Testis (tissue), 2 donors: ENCODE measurements at regions not wholly inside any gene's neighbourhood (a gene's known extent, or its start where the extent isn't known, plus 50 kb on each side); places are given as distances from the start of the nearest gene placed in this dataset.

Experiments
- POLR2A ChIP-seq: fragments of 450-650 bp; IDR thresholded peaks from one replicate; pipeline ENCODE4 v1.6.1; 2017; ENCODE audit warnings: antibody characterized with exemption, mild to moderate bottlenecking, moderate library complexity
- TF ChIP-seq, protein P1 (sequence below), 3 experiments: fragments of 450-650 bp in 2 of 3; fragments of 200-600 bp in 1 of 3; sonication (generic) in 1 of 3; IDR thresholded peaks; one replicate each; pipeline ENCODE4 v1.5.1; 2016 to 2019; ENCODE audit warnings: antibody characterized with exemption in 3 of 3, mild to moderate bottlenecking in 2 of 3, moderate library complexity in 1 of 3

- TF ChIP-seq, protein P1, sequence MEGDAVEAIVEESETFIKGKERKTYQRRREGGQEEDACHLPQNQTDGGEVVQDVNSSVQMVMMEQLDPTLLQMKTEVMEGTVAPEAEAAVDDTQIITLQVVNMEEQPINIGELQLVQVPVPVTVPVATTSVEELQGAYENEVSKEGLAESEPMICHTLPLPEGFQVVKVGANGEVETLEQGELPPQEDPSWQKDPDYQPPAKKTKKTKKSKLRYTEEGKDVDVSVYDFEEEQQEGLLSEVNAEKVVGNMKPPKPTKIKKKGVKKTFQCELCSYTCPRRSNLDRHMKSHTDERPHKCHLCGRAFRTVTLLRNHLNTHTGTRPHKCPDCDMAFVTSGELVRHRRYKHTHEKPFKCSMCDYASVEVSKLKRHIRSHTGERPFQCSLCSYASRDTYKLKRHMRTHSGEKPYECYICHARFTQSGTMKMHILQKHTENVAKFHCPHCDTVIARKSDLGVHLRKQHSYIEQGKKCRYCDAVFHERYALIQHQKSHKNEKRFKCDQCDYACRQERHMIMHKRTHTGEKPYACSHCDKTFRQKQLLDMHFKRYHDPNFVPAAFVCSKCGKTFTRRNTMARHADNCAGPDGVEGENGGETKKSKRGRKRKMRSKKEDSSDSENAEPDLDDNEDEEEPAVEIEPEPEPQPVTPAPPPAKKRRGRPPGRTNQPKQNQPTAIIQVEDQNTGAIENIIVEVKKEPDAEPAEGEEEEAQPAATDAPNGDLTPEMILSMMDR (IDR thresholded peaks at IDR 0.05): no peak
- no peak for TF ChIP-seq POLR2A
Observed at GRCh38 chr21:24316277-24316922, 1290.9 kb downstream of the MRPL39 start.
